ENCODE measurements at regions not wholly inside any gene's neighbourhood (a gene's known extent, or its start where the extent isn't known, plus 50 kb on each side); places are given as distances from the start of the nearest gene placed in this dataset.

GRCh38 chr5:96601715-96602244 is 60.4 kb upstream of the CAST start:
- TF ChIP-seq CTCF (conservative IDR thresholded peaks at IDR 0.05; ENCODE audit: control insufficient read depth, insufficient read depth, low read depth, low read length), result peak; percentile 83
- peak; percentile 81 for DNase-seq (ENCODE audit: low read depth)
- H3K4me3 ChIP-seq (ENCODE audit: control insufficient read depth, low read depth, low read length), result no peak overlapping the region

GRCh38 chr5:96602776-96603175 is 59.4 kb upstream of the CAST start:
- TF ChIP-seq CTCF (conservative IDR thresholded peaks at IDR 0.05; ENCODE audit: control insufficient read depth, insufficient read depth, low read depth, low read length), result no peak
- no peak overlapping the region for H3K4me3 ChIP-seq (ENCODE audit: control insufficient read depth, low read depth, low read length)

GRCh38 chr5:96605144-96605837 is 56.9 kb upstream of the CAST start:
- TF ChIP-seq CTCF (conservative IDR thresholded peaks at IDR 0.05; ENCODE audit: control insufficient read depth, insufficient read depth, low read depth, low read length), result no peak
- no peak for DNase-seq (ENCODE audit: low read depth)
- H3K4me3 ChIP-seq (ENCODE audit: control insufficient read depth, low read depth, low read length), result no peak overlapping the region

More at GRCh38 chr5:96602776-96603175, 59.4 kb upstream of the CAST start:
- DNase-seq (ENCODE audit: low read depth), result no peak

- H3K4me3 ChIP-seq (ENCODE audit: control insufficient read depth, low read depth, low read length), result no peak overlapping the region
- DNase-seq (ENCODE audit: low read depth), result peak; percentile 25
- TF ChIP-seq CTCF (conservative IDR thresholded peaks at IDR 0.05; ENCODE audit: control insufficient read depth, insufficient read depth, low read depth, low read length), result no peak
These were observed 52.8 kb upstream of the CAST start for GRCh38 chr5:96609369-96609768.

- no peak overlapping the region for H3K4me3 ChIP-seq (ENCODE audit: control insufficient read depth, low read depth, low read length)
- no peak for DNase-seq (ENCODE audit: low read depth)
- TF ChIP-seq CTCF (conservative IDR thresholded peaks at IDR 0.05; ENCODE audit: control insufficient read depth, insufficient read depth, low read depth, low read length), result no peak
These were observed 51.4 kb upstream of the CAST start for GRCh38 chr5:96610747-96611146.

- DNase-seq (ENCODE audit: low read depth), result no peak
- no peak overlapping the region for H3K4me3 ChIP-seq (ENCODE audit: control insufficient read depth, low read depth, low read length)
- TF ChIP-seq CTCF (conservative IDR thresholded peaks at IDR 0.05; ENCODE audit: control insufficient read depth, insufficient read depth, low read depth, low read length), result no peak
These were observed 50.2 kb upstream of the CAST start for GRCh38 chr5:96611946-96612345.
